ENCODE measurements at regions not wholly inside any gene's neighbourhood (a gene's known extent, or its start where the extent isn't known, plus 50 kb on each side); places are given as distances from the start of the nearest gene placed in this dataset.

DNA sequence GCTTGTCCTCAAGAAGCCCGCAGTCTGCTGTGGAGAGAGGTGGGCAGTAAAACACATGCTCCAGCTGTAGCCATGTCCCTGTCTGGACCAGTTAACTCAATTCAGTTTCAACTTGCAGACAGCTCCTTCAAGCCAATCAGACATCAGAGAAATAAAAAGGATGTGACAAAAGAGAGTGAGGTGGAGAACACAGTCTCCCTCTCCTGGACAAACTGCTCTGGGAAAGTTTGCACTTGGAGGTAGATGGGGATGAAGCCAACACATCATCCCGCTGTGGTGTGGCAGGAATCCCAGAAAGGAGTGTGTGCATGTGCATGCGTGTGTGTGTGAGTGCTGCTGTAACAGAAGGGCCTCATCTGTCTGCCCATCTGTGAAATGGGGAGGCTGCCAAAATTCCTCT lies 358.6 kb upstream of the ASIC2 start:
- Histone ChIP-seq H3K9me3 (ENCODE audit: control extremely low read depth in 1 of 3, control insufficient read depth in 2 of 3, insufficient read depth in 1 of 3, low read length in 2 of 3) (no peaks in the 10 kb centered on the region), H3K36me3 (replicated peaks in 1 of 2; ENCODE audit: control extremely low read depth in 1 of 2, control insufficient read depth in 1 of 2, extremely low read depth in 1 of 2, insufficient read depth in 2 of 2, low read length in 1 of 2) (no peaks in the 10 kb centered on the region), H3K9ac (ENCODE audit: low read length) (no peak overlapping the region), H3K27ac (ENCODE audit: low read length in 2 of 2) (no peak overlapping the region), H3K4me3 (ENCODE audit: control extremely low read depth in 1 of 5, extremely low read depth in 1 of 5, insufficient read depth in 1 of 5, low read depth in 2 of 5, low read length in 4 of 5) (no peak overlapping the region), H3K27me3 (replicated peaks in 1 of 4; ENCODE audit: control extremely low read depth in 1 of 4, control insufficient read depth in 3 of 4, insufficient read depth in 4 of 4, low read length in 3 of 4) (peaks cover 0 to 7% (median 0%) of the 10 kb centered on the region in 4 experiments), H3K79me2 (ENCODE audit: control insufficient read depth, insufficient read depth, low read length) (no peaks in the 10 kb centered on the region), H2AFZ (ENCODE audit: insufficient read depth, low read depth, low read length, poor library complexity, severe bottlenecking) (no peak overlapping the region), H3K4me2 (replicated peaks; ENCODE audit: low read depth, low read length, poor library complexity, severe bottlenecking) (no peak overlapping the region), H3K4me1 (ENCODE audit: control insufficient read depth in 2 of 2, insufficient read depth in 2 of 2, low read length in 2 of 2) (no peaks in the 10 kb centered on the region), H4K20me1 (ENCODE audit: control insufficient read depth, insufficient read depth, low read length, poor library complexity, severe bottlenecking) (no peaks in the 10 kb centered on the region)
- no peak for ATAC-seq (ENCODE audit: low read depth)
- H3K9me3 Mint-ChIP-seq (ENCODE audit: insufficient read depth): no peaks in the 10 kb centered on the region
- CTCF ChIA-PET: no interaction called here
- intact Hi-C loops (cut with micrococcal nuclease): no loop called here
- no peak overlapping the region for H3K4me3 Mint-ChIP-seq
- no peak for TF ChIP-seq CTCF (IDR thresholded peaks at IDR 0.05)
- TF ChIP-seq EZH2 (IDR thresholded peaks at IDR 0.05; ENCODE audit: borderline replicate concordance, insufficient read depth, low read depth, low read length, poor library complexity, severe bottlenecking): no peak
- H3K27ac Mint-ChIP-seq: no peak overlapping the region
- H3K27me3 Mint-ChIP-seq: peaks cover 3% of the 10 kb centered on the region
- WGBS (ENCODE audit: insufficient coverage): 83% methylated on average over 3 of the region's 3 CpGs
- no peaks in the 10 kb centered on the region for H3K4me1 Mint-ChIP-seq
- no peak for DNase-seq
- POLR2A ChIA-PET: no interaction called here

DNA sequence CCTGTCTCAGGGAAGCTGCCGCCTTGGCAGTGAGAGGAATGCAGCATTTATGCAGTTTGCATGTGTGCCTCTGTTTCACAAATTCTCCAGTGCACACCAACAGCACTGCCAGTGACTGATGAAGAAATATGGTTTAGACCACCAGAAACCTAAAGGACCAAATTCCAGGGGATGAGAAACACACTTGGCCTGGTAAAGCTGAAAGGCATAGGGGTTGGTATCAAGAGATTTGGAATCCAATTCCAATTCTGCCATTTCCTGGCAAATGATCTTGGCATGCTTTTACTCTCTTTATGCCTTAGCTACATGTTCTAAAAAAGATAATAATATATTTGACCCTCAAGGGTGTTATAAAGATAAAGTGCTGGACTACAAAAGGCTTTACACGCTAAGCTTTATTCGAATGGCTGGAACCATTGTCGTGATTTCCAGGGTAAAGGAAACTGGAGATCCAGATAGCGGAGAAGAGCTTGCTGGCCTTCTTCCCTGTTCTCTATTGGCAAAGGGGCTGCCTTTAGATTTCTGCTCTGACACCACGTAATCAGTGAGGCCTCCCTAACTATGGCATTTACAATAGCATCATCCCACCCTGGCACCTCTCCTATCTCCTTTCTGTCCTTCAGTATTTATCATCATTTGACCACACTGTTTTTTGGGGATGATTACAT lies 359.8 kb upstream of the ASIC2 start:
- no peak overlapping the region for H3K27ac Mint-ChIP-seq

More for the DNA sequence above, 359.8 kb upstream of the ASIC2 start:
- DNase-seq (no peak), ATAC-seq (ENCODE audit: low read depth) (no peak)
- intact Hi-C loops (cut with micrococcal nuclease): no loop called here
- peaks cover 0 to 7% (median 0%) of the 10 kb centered on the region in 4 experiments for H3K27me3 ChIP-seq (replicated peaks in 1 of 4; ENCODE audit: control extremely low read depth in 1 of 4, control insufficient read depth in 3 of 4, insufficient read depth in 4 of 4, low read length in 3 of 4)
- no peak overlapping the region for H3K4me3 Mint-ChIP-seq
- no peaks in the 10 kb centered on the region for H3K79me2 ChIP-seq (ENCODE audit: control insufficient read depth, insufficient read depth, low read length)
- no peak overlapping the region for H3K4me3 ChIP-seq (ENCODE audit: control extremely low read depth in 1 of 5, extremely low read depth in 1 of 5, insufficient read depth in 1 of 5, low read depth in 2 of 5, low read length in 4 of 5)
- H3K4me2 ChIP-seq (replicated peaks; ENCODE audit: low read depth, low read length, poor library complexity, severe bottlenecking): no peak overlapping the region
- no peak overlapping the region for H3K9ac ChIP-seq (ENCODE audit: low read length)
- no peak for TF ChIP-seq CTCF (IDR thresholded peaks at IDR 0.05)
- TF ChIP-seq EZH2 (IDR thresholded peaks at IDR 0.05; ENCODE audit: borderline replicate concordance, insufficient read depth, low read depth, low read length, poor library complexity, severe bottlenecking): no peak
- no peaks in the 10 kb centered on the region for H3K9me3 Mint-ChIP-seq (ENCODE audit: insufficient read depth)
- H3K4me1 ChIP-seq (ENCODE audit: control insufficient read depth in 2 of 2, insufficient read depth in 2 of 2, low read length in 2 of 2): no peaks in the 10 kb centered on the region
- H3K9me3 ChIP-seq (ENCODE audit: control extremely low read depth in 1 of 3, control insufficient read depth in 2 of 3, insufficient read depth in 1 of 3, low read length in 2 of 3): no peaks in the 10 kb centered on the region
- H2AFZ ChIP-seq (ENCODE audit: insufficient read depth, low read depth, low read length, poor library complexity, severe bottlenecking): no peak overlapping the region
- WGBS (ENCODE audit: insufficient coverage): 92% methylated on average over 6 of the region's 6 CpGs
- no peak overlapping the region for H3K27ac ChIP-seq (ENCODE audit: low read length in 2 of 2)
- no peaks in the 10 kb centered on the region for H3K4me1 Mint-ChIP-seq
- peaks cover 2% of the 10 kb centered on the region for H3K27me3 Mint-ChIP-seq
- POLR2A ChIA-PET: no interaction called here
- H4K20me1 ChIP-seq (ENCODE audit: control insufficient read depth, insufficient read depth, low read length, poor library complexity, severe bottlenecking): no peaks in the 10 kb centered on the region
- H3K36me3 ChIP-seq (replicated peaks in 1 of 2; ENCODE audit: control extremely low read depth in 1 of 2, control insufficient read depth in 1 of 2, extremely low read depth in 1 of 2, insufficient read depth in 2 of 2, low read length in 1 of 2): no peaks in the 10 kb centered on the region
- CTCF ChIA-PET: no interaction called here
